Chondrocyte (in vitro differentiated cells): ENCODE measurements at regions not wholly inside any gene's neighbourhood (a gene's known extent, or its start where the extent isn't known, plus 50 kb on each side); places are given as distances from the start of the nearest gene placed in this dataset.
"Not testable (repeated sequence)": the region's sequence is repeated elsewhere in the genome, so short reads cannot be mapped to it uniquely, and the experiment has no call there.

ENCODE experiments used
- DNase-seq: peaks from one replicate; pipeline ENCODE4 v3.0.0; 2021; ENCODE audit warnings: mixed read lengths, low spot score
- H3K27ac Mint-ChIP-seq: one replicate; pipeline ENCODE4 v1.8.0; 2021; ENCODE audit warnings: mild to moderate bottlenecking, moderate library complexity, mixed read lengths; ENCODE audit not compliant: unreplicated experiment
- H3K27me3 Mint-ChIP-seq: 2 replicates; pipeline ENCODE4 v1.8.0; 2021; ENCODE audit warnings: low read depth, mixed read lengths
- H3K36me3 Mint-ChIP-seq: 2 replicates; pipeline ENCODE4 v1.8.0; 2021; ENCODE audit warnings: low read depth, mixed read lengths
- H3K4me1 Mint-ChIP-seq: 2 replicates; pipeline ENCODE4 v1.8.0; 2021; ENCODE audit warnings: low read depth, mild to moderate bottlenecking, mixed read lengths
- H3K4me3 Mint-ChIP-seq: one replicate; pipeline ENCODE4 v1.8.0; 2021; ENCODE audit warnings: mild to moderate bottlenecking, moderate library complexity, mixed read lengths; ENCODE audit not compliant: unreplicated experiment
- H3K9me3 Mint-ChIP-seq: 2 replicates; pipeline ENCODE4 v1.8.0; 2021; ENCODE audit warnings: low read depth, mixed read lengths
- TF ChIP-seq, protein P1 (sequence below): fragments of 200-600 bp; sonication (generic); IDR thresholded peaks from 2 replicates; pipeline ENCODE4 v1.5.0; 2021; ENCODE audit warnings: antibody characterized with exemption, mild to moderate bottlenecking, moderate library complexity

DNA sequence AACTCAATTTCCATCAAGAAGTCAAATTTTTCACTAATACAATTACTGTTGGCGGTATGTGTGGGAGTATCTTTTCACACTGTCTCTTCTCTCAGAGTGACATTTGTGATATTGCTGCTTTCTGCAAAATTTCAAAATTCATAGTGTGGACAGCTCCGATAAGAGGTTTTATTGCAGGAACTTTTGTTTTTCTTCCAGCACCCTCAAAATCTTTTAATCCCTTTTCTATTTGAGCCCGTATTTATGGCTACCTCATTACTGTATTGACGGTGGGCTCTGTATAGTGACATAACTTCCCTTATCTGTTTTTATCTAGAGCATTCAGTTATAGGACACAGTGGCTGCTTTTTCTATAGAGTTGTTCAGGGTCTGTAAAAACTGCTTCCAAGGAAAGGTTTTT is 794.4 kb upstream of the TMPRSS15 start:
- DNase-seq: no peak
- TF ChIP-seq, protein P1, sequence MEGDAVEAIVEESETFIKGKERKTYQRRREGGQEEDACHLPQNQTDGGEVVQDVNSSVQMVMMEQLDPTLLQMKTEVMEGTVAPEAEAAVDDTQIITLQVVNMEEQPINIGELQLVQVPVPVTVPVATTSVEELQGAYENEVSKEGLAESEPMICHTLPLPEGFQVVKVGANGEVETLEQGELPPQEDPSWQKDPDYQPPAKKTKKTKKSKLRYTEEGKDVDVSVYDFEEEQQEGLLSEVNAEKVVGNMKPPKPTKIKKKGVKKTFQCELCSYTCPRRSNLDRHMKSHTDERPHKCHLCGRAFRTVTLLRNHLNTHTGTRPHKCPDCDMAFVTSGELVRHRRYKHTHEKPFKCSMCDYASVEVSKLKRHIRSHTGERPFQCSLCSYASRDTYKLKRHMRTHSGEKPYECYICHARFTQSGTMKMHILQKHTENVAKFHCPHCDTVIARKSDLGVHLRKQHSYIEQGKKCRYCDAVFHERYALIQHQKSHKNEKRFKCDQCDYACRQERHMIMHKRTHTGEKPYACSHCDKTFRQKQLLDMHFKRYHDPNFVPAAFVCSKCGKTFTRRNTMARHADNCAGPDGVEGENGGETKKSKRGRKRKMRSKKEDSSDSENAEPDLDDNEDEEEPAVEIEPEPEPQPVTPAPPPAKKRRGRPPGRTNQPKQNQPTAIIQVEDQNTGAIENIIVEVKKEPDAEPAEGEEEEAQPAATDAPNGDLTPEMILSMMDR: no peak
- peaks cover 12% of the 10 kb centered on the region for H3K9me3 Mint-ChIP-seq
- no peak overlapping the region for H3K4me3 Mint-ChIP-seq
- H3K27ac Mint-ChIP-seq: no peak overlapping the region
- peaks cover 6% of the 10 kb centered on the region for H3K4me1 Mint-ChIP-seq
- no peaks in the 10 kb centered on the region for H3K27me3 Mint-ChIP-seq
- H3K36me3 Mint-ChIP-seq: no peaks in the 10 kb centered on the region

DNA sequence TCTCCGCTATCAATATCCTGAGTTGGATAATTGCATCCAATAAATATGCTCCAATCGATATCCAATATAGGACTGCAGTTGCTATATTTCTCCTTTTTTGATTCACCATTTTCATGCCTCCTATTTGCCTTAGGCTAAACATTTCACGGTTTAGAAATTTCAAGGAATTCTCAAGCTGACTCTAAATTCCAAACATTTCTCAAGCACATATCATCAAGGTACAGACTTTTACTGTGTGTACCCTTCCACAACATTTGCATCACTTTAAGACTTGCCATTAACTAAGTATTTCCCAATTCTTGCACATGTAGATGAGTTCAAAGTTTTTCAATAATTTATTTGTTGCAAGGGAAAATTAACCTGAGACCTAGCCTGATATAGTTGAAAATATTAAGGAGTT is 795.2 kb upstream of the TMPRSS15 start:
- no peak for DNase-seq
- Mint-ChIP-seq H3K9me3 (peaks cover 12% of the 10 kb centered on the region), H3K27ac (no peak overlapping the region), H3K4me1 (peaks cover 6% of the 10 kb centered on the region), H3K27me3 (no peaks in the 10 kb centered on the region), H3K4me3 (no peak overlapping the region), H3K36me3 (no peaks in the 10 kb centered on the region)
- TF ChIP-seq, protein P1: no peak

- H3K27ac Mint-ChIP-seq: no peak overlapping the region
- H3K4me3 Mint-ChIP-seq: no peak overlapping the region
- no peaks in the 10 kb centered on the region for H3K4me1 Mint-ChIP-seq
- H3K9me3 Mint-ChIP-seq: no peaks in the 10 kb centered on the region
- H3K36me3 Mint-ChIP-seq: no peaks in the 10 kb centered on the region
- no peaks in the 10 kb centered on the region for H3K27me3 Mint-ChIP-seq
- DNase-seq: no peak
- TF ChIP-seq, protein P1: no peak
These were observed 814.6 kb upstream of the TMPRSS15 start for GRCh38 chr21:19218163-19218562.

GRCh38 chr21:19224090-19224489 is 820.5 kb upstream of the TMPRSS15 start:
- Mint-ChIP-seq H3K4me3 (no peak overlapping the region), H3K4me1 (no peaks in the 10 kb centered on the region), H3K27ac (no peak overlapping the region), H3K36me3 (no peaks in the 10 kb centered on the region), H3K27me3 (no peaks in the 10 kb centered on the region), H3K9me3 (peaks cover 3% of the 10 kb centered on the region)
- TF ChIP-seq, protein P1: no peak
- DNase-seq: no peak

DNA sequence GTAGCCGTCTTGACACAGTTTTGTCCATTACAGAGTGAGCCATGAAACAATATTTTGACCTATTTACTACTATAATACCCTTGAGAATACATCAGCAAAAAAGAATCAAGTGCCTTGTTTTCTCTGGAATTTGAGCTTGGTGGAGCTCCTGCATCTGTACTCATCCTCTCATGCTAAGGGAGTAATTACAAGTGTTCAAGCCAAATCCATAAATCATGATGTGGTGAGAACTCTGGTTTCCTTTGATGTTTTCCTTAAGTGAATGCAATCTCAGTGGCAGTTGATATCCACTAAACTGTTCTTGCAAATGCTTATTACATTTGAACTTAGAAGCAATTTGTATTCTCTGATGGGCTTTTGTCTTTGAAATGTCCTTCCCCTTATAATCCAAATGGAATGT is 824.6 kb upstream of the TMPRSS15 start:
- no peak for DNase-seq

DNA sequence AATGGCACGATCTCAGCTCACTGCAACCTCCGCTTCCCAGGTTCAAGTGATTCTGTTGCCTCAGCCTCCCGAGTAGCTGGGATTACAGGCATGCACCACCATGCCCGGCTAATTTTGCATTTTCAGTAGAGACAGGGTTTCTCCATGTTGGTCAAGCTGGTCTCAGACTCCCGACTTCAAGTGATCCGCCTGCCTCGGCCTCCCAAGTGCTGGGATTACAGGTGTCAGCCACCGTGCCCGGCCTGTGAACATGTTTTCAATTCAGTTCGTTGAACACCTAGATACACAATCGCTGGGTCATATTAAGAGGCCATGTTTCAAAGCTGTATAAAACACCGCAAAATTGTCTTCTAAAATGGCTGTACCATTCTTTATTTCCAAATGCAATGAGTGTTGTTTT is 830.3 kb upstream of the TMPRSS15 start:
- not testable (repeated sequence) for H3K27me3 Mint-ChIP-seq, H3K9me3 Mint-ChIP-seq, H3K36me3 Mint-ChIP-seq, DNase-seq, H3K4me3 Mint-ChIP-seq, H3K27ac Mint-ChIP-seq, H3K4me1 Mint-ChIP-seq

More for the DNA sequence above, 824.6 kb upstream of the TMPRSS15 start:
- Mint-ChIP-seq H3K27ac (no peak overlapping the region), H3K36me3 (no peaks in the 10 kb centered on the region), H3K4me3 (no peak overlapping the region), H3K4me1 (no peaks in the 10 kb centered on the region), H3K27me3 (no peaks in the 10 kb centered on the region), H3K9me3 (peaks cover 4% of the 10 kb centered on the region)
- TF ChIP-seq, protein P1: no peak
